ENCODE measurements at regions not wholly inside any gene's neighbourhood (a gene's known extent, or its start where the extent isn't known, plus 50 kb on each side); places are given as distances from the start of the nearest gene placed in this dataset.

DNA sequence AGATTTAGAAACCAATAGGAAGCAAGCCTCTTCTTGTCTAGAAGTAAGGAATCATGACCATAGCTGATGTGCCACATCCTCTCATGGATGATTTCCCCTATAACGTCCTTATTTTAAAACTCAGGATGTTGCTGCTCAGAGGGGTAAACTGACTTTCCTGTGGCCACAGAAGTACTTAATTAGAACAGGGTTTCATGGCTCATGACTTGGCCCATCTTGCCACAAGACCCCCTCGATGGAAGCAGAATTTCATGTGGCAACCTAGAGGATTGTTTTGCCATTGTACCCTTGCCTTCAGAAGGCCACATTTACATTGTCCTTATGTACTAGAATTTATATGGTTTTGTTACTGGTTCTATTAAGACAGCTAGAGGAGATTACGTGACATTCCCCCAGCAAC is 173.5 kb upstream of the PELI2 start:
- no peak overlapping the region for H3K4me3 ChIP-seq (ENCODE audit: control insufficient read depth, low read depth, low read length)
- TF ChIP-seq, protein P1, sequence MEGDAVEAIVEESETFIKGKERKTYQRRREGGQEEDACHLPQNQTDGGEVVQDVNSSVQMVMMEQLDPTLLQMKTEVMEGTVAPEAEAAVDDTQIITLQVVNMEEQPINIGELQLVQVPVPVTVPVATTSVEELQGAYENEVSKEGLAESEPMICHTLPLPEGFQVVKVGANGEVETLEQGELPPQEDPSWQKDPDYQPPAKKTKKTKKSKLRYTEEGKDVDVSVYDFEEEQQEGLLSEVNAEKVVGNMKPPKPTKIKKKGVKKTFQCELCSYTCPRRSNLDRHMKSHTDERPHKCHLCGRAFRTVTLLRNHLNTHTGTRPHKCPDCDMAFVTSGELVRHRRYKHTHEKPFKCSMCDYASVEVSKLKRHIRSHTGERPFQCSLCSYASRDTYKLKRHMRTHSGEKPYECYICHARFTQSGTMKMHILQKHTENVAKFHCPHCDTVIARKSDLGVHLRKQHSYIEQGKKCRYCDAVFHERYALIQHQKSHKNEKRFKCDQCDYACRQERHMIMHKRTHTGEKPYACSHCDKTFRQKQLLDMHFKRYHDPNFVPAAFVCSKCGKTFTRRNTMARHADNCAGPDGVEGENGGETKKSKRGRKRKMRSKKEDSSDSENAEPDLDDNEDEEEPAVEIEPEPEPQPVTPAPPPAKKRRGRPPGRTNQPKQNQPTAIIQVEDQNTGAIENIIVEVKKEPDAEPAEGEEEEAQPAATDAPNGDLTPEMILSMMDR (conservative IDR thresholded peaks at IDR 0.05; ENCODE audit: control insufficient read depth, insufficient read depth, low read depth, low read length) = no peak

GRCh38 chr14:55946231-55946630 is 172.0 kb upstream of the PELI2 start:
- no peak overlapping the region for H3K4me3 ChIP-seq (ENCODE audit: control insufficient read depth, low read depth, low read length)
- TF ChIP-seq, protein P1 (conservative IDR thresholded peaks at IDR 0.05; ENCODE audit: control insufficient read depth, insufficient read depth, low read depth, low read length) = no peak
- no peak for DNase-seq (ENCODE audit: low read depth)

More for the DNA sequence above, 173.5 kb upstream of the PELI2 start:
- DNase-seq (ENCODE audit: low read depth) = no peak

GRCh38 chr14:55948399-55948798 is 169.8 kb upstream of the PELI2 start:
- H3K4me3 ChIP-seq (ENCODE audit: control insufficient read depth, low read depth, low read length) = no peak overlapping the region
- no peak for DNase-seq (ENCODE audit: low read depth)
- TF ChIP-seq, protein P1 (conservative IDR thresholded peaks at IDR 0.05; ENCODE audit: control insufficient read depth, insufficient read depth, low read depth, low read length) = no peak

- no peak overlapping the region for H3K4me3 ChIP-seq (ENCODE audit: control insufficient read depth, low read depth, low read length)
- TF ChIP-seq, protein P1 (conservative IDR thresholded peaks at IDR 0.05; ENCODE audit: control insufficient read depth, insufficient read depth, low read depth, low read length) = no peak
- no peak for DNase-seq (ENCODE audit: low read depth)
Measured at GRCh38 chr14:55949708-55950107, 168.5 kb upstream of the PELI2 start.

DNA sequence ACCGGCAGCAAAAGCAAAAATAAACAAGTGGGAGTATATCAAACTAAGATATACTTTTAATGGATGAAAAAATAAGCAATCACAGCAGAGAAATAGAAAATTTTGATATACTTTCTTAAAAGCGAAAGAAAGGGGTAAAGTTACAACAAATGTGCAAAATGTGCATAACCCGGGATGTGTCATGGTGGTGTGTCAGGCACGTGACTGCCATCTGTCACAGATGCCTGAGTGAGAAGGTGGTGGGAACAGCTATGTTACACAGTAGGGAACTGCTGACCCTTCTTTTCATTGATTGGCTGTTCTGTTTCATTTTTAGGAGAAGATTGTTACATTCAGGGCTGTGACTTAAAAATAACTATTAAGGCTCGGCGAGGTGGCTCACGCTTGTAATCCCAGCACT is 168.1 kb upstream of the PELI2 start:
- TF ChIP-seq, protein P1 (conservative IDR thresholded peaks at IDR 0.05; ENCODE audit: control insufficient read depth, insufficient read depth, low read depth, low read length) = no peak
- H3K4me3 ChIP-seq (ENCODE audit: control insufficient read depth, low read depth, low read length) = no peak overlapping the region
- no peak for DNase-seq (ENCODE audit: low read depth)

DNA sequence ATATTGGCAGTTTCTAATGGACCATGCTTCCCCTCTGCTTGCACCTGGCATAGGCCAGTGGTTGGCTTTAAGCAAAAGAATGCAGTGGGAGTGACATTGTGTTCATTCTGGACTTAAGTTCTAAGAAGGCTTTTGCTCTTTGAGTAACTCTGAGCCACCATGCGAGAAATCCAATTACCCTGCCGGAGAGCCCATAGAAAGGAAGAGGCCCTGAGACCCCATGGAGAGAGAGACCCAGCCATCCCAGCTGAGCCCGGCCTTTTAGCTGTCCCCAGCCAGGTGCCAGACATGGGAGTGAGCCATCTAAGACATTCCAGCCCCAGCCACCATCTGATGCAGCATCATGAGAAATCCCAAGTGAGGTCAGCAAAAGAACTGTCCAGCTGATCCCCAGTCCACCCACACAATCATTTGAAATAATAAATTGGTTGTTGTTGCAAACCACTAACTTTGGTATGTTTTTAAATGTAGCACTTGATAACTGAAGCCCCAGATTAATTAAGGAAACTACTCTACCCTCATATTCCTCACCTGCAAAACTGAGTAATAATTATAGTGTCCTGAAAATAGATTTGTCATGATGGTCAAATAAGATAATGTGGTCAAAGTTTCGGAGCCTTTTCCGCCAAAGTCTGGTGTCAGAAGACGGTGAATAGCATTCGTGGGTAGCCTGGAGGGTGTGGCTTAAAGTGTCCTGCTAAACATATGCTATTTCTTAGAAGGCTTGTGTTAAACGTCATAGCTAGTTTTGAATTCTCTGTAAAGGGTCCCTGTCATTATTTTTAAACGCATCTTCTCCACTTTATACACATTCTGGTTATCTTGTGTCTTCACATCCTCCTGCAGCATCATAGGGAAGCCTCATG is 166.6 kb upstream of the PELI2 start:
- TF ChIP-seq, protein P1 (conservative IDR thresholded peaks at IDR 0.05; ENCODE audit: control insufficient read depth, insufficient read depth, low read depth, low read length) = no peak
- H3K4me3 ChIP-seq (ENCODE audit: control insufficient read depth, low read depth, low read length) = no peak overlapping the region
- DNase-seq (ENCODE audit: low read depth) = no peak

All from fibroblast of mammary gland (primary cell).